ENCODE measurements at regions not wholly inside any gene's neighbourhood (a gene's known extent, or its start where the extent isn't known, plus 50 kb on each side); places are given as distances from the start of the nearest gene placed in this dataset.

DNA sequence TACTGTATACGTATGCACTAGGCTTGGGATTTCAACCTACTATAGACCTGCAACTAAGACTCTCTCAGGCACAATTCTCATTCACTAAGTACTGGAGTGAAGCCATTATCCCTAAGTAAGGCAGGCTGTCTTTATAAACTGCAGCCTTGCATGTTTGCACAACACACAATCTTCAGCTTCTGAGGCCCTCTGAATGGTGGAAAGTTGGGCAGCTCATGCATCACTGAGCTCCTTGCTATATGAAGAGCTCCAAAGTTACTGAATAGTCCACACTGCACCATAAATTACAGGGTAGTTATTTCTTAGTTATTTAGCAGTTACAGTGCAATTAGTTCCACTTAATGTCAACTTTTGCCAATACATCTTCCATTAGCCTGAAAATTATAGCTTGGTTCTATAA is 384.6 kb downstream of the BRINP1 start:
- ATAC-seq (no peak), DNase-seq (no peak)
- H3K27ac Mint-ChIP-seq = no peak overlapping the region
- H3K9me3 Mint-ChIP-seq = peaks cover 6 to 8% of the 10 kb centered on the region in 2 donors
- intact Hi-C loops (cut with micrococcal nuclease) = no loop called here
- no peaks in the 10 kb centered on the region for H3K27me3 Mint-ChIP-seq (ENCODE audit: low read depth in 2 of 2)
- H3K4me3 Mint-ChIP-seq = no peak overlapping the region
- TF ChIP-seq, protein P1, sequence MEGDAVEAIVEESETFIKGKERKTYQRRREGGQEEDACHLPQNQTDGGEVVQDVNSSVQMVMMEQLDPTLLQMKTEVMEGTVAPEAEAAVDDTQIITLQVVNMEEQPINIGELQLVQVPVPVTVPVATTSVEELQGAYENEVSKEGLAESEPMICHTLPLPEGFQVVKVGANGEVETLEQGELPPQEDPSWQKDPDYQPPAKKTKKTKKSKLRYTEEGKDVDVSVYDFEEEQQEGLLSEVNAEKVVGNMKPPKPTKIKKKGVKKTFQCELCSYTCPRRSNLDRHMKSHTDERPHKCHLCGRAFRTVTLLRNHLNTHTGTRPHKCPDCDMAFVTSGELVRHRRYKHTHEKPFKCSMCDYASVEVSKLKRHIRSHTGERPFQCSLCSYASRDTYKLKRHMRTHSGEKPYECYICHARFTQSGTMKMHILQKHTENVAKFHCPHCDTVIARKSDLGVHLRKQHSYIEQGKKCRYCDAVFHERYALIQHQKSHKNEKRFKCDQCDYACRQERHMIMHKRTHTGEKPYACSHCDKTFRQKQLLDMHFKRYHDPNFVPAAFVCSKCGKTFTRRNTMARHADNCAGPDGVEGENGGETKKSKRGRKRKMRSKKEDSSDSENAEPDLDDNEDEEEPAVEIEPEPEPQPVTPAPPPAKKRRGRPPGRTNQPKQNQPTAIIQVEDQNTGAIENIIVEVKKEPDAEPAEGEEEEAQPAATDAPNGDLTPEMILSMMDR (IDR thresholded peaks at IDR 0.05) = no peak
- Histone ChIP-seq H3K4me1 (ENCODE audit: control insufficient read depth, insufficient read depth, low read length) (no peaks in the 10 kb centered on the region), H3K27ac (ENCODE audit: low read length) (no peak overlapping the region), H3K27me3 (ENCODE audit: control insufficient read depth, insufficient read depth, low read length) (no peaks in the 10 kb centered on the region), H3K9me3 (ENCODE audit: control insufficient read depth, insufficient read depth, low read length) (no peaks in the 10 kb centered on the region), H3K36me3 (ENCODE audit: control insufficient read depth, insufficient read depth, low read length) (no peaks in the 10 kb centered on the region), H3K4me3 (ENCODE audit: low read length) (no peak overlapping the region)
- no peaks in the 10 kb centered on the region for H3K36me3 Mint-ChIP-seq
- WGBS (ENCODE audit: insufficient coverage) = 100% methylated on average over 1 of the region's 1 CpG
- H3K4me1 Mint-ChIP-seq = no peaks in the 10 kb centered on the region

DNA sequence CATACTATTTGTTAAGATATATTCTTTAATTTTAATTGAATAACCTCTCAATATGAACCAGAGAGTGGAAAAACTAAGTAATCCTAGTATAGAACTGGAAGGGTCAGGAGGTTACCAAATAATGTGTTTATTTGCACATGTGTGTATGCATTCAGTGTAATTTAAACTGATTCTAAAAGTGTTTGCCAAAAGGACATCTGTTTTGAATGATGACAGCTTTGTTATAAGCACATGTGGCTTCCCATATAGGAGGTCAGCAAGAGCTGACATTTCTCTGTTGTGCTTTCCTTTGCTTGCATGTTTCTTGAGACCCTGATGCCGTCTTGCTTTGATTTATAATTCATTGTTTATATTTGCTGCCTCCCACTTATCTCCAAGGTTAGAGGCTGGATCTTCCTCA is 383.4 kb downstream of the BRINP1 start:
- WGBS (ENCODE audit: insufficient coverage) = 70% methylated on average over 1 of the region's 1 CpG
- peaks cover 9 to 11% of the 10 kb centered on the region in 2 donors for H3K9me3 Mint-ChIP-seq
- H3K27me3 ChIP-seq (ENCODE audit: control insufficient read depth, insufficient read depth, low read length) = no peaks in the 10 kb centered on the region
- H3K27ac ChIP-seq (ENCODE audit: low read length) = no peak overlapping the region
- TF ChIP-seq, protein P1 (IDR thresholded peaks at IDR 0.05) = no peak
- H3K36me3 Mint-ChIP-seq = no peaks in the 10 kb centered on the region
- intact Hi-C loops (cut with micrococcal nuclease) = no loop called here
- no peaks in the 10 kb centered on the region for H3K27me3 Mint-ChIP-seq (ENCODE audit: low read depth in 2 of 2)
- H3K9me3 ChIP-seq (ENCODE audit: control insufficient read depth, insufficient read depth, low read length) = no peaks in the 10 kb centered on the region
- H3K4me3 Mint-ChIP-seq = no peak overlapping the region
- no peak overlapping the region for H3K4me3 ChIP-seq (ENCODE audit: low read length)
- no peak for ATAC-seq
- no peaks in the 10 kb centered on the region for H3K36me3 ChIP-seq (ENCODE audit: control insufficient read depth, insufficient read depth, low read length)
- DNase-seq = no peak
- H3K4me1 ChIP-seq (ENCODE audit: control insufficient read depth, insufficient read depth, low read length) = no peaks in the 10 kb centered on the region
- H3K4me1 Mint-ChIP-seq = no peaks in the 10 kb centered on the region
- no peak overlapping the region for H3K27ac Mint-ChIP-seq

DNA sequence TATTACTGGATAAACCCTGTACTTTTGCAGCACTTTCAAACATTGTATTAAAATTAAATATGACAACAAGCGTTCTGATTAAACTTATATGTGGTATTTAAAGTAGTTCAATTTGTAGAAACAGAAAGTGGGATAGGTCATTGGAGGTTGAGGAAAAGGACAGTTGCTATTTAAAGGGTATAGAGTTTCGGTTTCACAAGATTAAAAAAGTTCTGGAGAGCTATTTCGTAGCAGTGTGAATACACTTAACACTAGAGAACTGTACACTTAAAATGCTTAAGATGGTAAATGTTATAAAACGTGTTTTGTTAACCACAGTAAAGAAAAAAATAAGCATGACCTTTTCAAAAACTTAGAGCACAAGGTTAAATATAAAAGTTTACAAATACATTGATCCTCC is 382.1 kb downstream of the BRINP1 start:
- intact Hi-C loops (cut with micrococcal nuclease) = no loop called here
- H3K27ac ChIP-seq (ENCODE audit: low read length) = no peak overlapping the region
- TF ChIP-seq, protein P1 (IDR thresholded peaks at IDR 0.05) = no peak
- H3K4me1 ChIP-seq (ENCODE audit: control insufficient read depth, insufficient read depth, low read length) = no peaks in the 10 kb centered on the region
- H3K9me3 ChIP-seq (ENCODE audit: control insufficient read depth, insufficient read depth, low read length) = no peaks in the 10 kb centered on the region
- H3K4me3 ChIP-seq (ENCODE audit: low read length) = no peak overlapping the region
- Mint-ChIP-seq H3K27me3 (ENCODE audit: low read depth in 2 of 2) (no peaks in the 10 kb centered on the region), H3K27ac (no peak overlapping the region), H3K9me3 (peaks cover 9 to 11% of the 10 kb centered on the region in 2 donors), H3K4me3 (no peak overlapping the region), H3K36me3 (no peaks in the 10 kb centered on the region), H3K4me1 (no peaks in the 10 kb centered on the region)
- no peaks in the 10 kb centered on the region for H3K27me3 ChIP-seq (ENCODE audit: control insufficient read depth, insufficient read depth, low read length)
- ATAC-seq = no peak
- no peaks in the 10 kb centered on the region for H3K36me3 ChIP-seq (ENCODE audit: control insufficient read depth, insufficient read depth, low read length)
- no peak for DNase-seq
- 84% methylated on average over 2 of the region's 4 CpGs for WGBS (ENCODE audit: insufficient coverage)

- intact Hi-C loops (cut with micrococcal nuclease) = no loop called here
- Mint-ChIP-seq H3K27me3 (ENCODE audit: low read depth in 2 of 2) (no peaks in the 10 kb centered on the region), H3K36me3 (no peaks in the 10 kb centered on the region), H3K27ac (no peak overlapping the region), H3K9me3 (peaks cover 7 to 14% of the 10 kb centered on the region in 2 donors), H3K4me1 (no peaks in the 10 kb centered on the region), H3K4me3 (no peak overlapping the region)
- no peak overlapping the region for H3K4me3 ChIP-seq (ENCODE audit: low read length)
- no peaks in the 10 kb centered on the region for H3K27me3 ChIP-seq (ENCODE audit: control insufficient read depth, insufficient read depth, low read length)
- no peak for DNase-seq
- H3K36me3 ChIP-seq (ENCODE audit: control insufficient read depth, insufficient read depth, low read length) = no peaks in the 10 kb centered on the region
- H3K9me3 ChIP-seq (ENCODE audit: control insufficient read depth, insufficient read depth, low read length) = no peaks in the 10 kb centered on the region
- no peaks in the 10 kb centered on the region for H3K4me1 ChIP-seq (ENCODE audit: control insufficient read depth, insufficient read depth, low read length)
- no peak for ATAC-seq
- no peak overlapping the region for H3K27ac ChIP-seq (ENCODE audit: low read length)
- TF ChIP-seq, protein P1 (IDR thresholded peaks at IDR 0.05) = no peak
- 30% methylated on average over 2 of the region's 2 CpGs for WGBS (ENCODE audit: insufficient coverage)
Observed at GRCh38 chr9:118990949-118991348, 378.3 kb downstream of the BRINP1 start.

Measured in natural killer cell (primary cell).